ENCODE measurements at regions not wholly inside any gene's neighbourhood (a gene's known extent, or its start where the extent isn't known, plus 50 kb on each side); places are given as distances from the start of the nearest gene placed in this dataset.

- DNase-seq (ENCODE audit: low read depth) = no peak
- TF ChIP-seq CTCF (conservative IDR thresholded peaks at IDR 0.05; ENCODE audit: low read depth, low read length) = no peak
- H3K4me3 ChIP-seq (ENCODE audit: low read depth, low read length) = peak overlapping the region; percentile 85
These were observed 75.9 kb upstream of the VGLL4 start for GRCh38 chr3:11719406-11720303.

- no peak for TF ChIP-seq CTCF (conservative IDR thresholded peaks at IDR 0.05; ENCODE audit: low read depth, low read length)
- DNase-seq (ENCODE audit: low read depth) = no peak
- H3K4me3 ChIP-seq (ENCODE audit: low read depth, low read length) = peak overlapping the region; percentile 85
These were observed 75.1 kb upstream of the VGLL4 start for GRCh38 chr3:11718637-11719405.

- H3K4me3 ChIP-seq (ENCODE audit: low read depth, low read length) = peak overlapping the region; percentile 85
- TF ChIP-seq CTCF (conservative IDR thresholded peaks at IDR 0.05; ENCODE audit: low read depth, low read length) = no peak
- no peak for DNase-seq (ENCODE audit: low read depth)
These were observed 74.3 kb upstream of the VGLL4 start for GRCh38 chr3:11717768-11718636.

- peak overlapping the region; percentile 85 for H3K4me3 ChIP-seq (ENCODE audit: low read depth, low read length)
- DNase-seq (ENCODE audit: low read depth) = no peak
- no peak for TF ChIP-seq CTCF (conservative IDR thresholded peaks at IDR 0.05; ENCODE audit: low read depth, low read length)
These were observed 73.6 kb upstream of the VGLL4 start for GRCh38 chr3:11717301-11717700.

- DNase-seq (ENCODE audit: low read depth) = no peak
- TF ChIP-seq CTCF (conservative IDR thresholded peaks at IDR 0.05; ENCODE audit: low read depth, low read length) = no peak
- no peak overlapping the region for H3K4me3 ChIP-seq (ENCODE audit: low read depth, low read length)
These were observed 73.0 kb upstream of the VGLL4 start for GRCh38 chr3:11716573-11717290.

- TF ChIP-seq CTCF (conservative IDR thresholded peaks at IDR 0.05; ENCODE audit: low read depth, low read length) = no peak
- H3K4me3 ChIP-seq (ENCODE audit: low read depth, low read length) = no peak overlapping the region
- DNase-seq (ENCODE audit: low read depth) = no peak
These were observed 69.5 kb upstream of the VGLL4 start for GRCh38 chr3:11713171-11713570.

Measured in epithelial cell of proximal tubule (primary cell).